GM12878 (cell line): ENCODE measurements at regions not wholly inside any gene's neighbourhood (a gene's known extent, or its start where the extent isn't known, plus 50 kb on each side); places are given as distances from the start of the nearest gene placed in this dataset.

Experiments used
- EP300 ChIP-seq, 2 experiments: fragments of 150-350 bp in 1 of 2; IDR thresholded peaks; 2 replicates each; pipeline ENCODE4 v1.6.1; 2011 to 2012; ENCODE audit warnings: low read depth in 2 of 2, low read length in 2 of 2, borderline replicate concordance in 1 of 2, improper control_type of control experiment in 1 of 2, inconsistent platforms in 1 of 2; ENCODE audit not compliant: control insufficient read depth in 1 of 2
- MYC ChIP-seq: IDR thresholded peaks from 2 replicates; pipeline ENCODE4 v1.6.1; 2011; ENCODE audit warnings: mild to moderate bottlenecking, low read length, moderate library complexity, inconsistent platforms; ENCODE audit not compliant: insufficient read depth, insufficient replicate concordance, insufficient read length, severe bottlenecking
- RFX5 ChIP-seq: IDR thresholded peaks from 2 replicates; pipeline ENCODE4 v1.6.1; 2011; ENCODE audit warnings: low read depth, low read length, improper control_type of control experiment
- YY1 ChIP-seq: IDR thresholded peaks from 2 replicates; pipeline ENCODE4 v1.6.1; 2011; ENCODE audit warnings: low read depth, mild to moderate bottlenecking, low read length
- TF ChIP-seq, protein P1 (sequence below), 3 experiments: IDR thresholded peaks in 2 of 3; conservative IDR thresholded peaks in 1 of 3; 2 replicates each; pipeline ENCODE4 v1.5.1; 2011; ENCODE audit warnings: low read depth in 3 of 3, low read length in 3 of 3, mild to moderate bottlenecking in 3 of 3, control low read depth in 2 of 3, moderate library complexity in 2 of 3, inconsistent platforms in 1 of 3, mixed read lengths in 1 of 3; ENCODE audit not compliant: control insufficient read depth in 2 of 3, insufficient read depth in 1 of 3; ENCODE audit errors: extremely low read depth in 1 of 3

DNA sequence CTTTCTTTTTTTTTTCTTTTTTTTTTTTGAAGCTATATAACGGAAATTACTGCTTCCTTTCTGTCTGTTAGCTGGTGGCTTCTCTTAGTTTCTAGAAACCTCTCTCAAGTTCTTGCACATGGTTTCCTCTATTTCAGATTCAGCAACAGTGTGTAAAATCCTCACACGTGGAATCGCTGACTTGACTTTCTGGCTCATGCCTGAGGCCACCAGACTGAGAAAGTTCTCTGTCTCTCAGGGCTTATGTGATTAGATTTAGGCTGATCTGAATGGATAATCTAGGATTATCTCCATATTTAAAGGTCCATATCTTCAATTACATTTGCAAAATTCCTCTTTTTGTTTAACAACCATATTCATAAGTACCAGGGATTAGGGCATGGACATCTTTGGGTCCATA is 856.3 kb upstream of the SLITRK6 start:
- TF ChIP-seq, protein P1, sequence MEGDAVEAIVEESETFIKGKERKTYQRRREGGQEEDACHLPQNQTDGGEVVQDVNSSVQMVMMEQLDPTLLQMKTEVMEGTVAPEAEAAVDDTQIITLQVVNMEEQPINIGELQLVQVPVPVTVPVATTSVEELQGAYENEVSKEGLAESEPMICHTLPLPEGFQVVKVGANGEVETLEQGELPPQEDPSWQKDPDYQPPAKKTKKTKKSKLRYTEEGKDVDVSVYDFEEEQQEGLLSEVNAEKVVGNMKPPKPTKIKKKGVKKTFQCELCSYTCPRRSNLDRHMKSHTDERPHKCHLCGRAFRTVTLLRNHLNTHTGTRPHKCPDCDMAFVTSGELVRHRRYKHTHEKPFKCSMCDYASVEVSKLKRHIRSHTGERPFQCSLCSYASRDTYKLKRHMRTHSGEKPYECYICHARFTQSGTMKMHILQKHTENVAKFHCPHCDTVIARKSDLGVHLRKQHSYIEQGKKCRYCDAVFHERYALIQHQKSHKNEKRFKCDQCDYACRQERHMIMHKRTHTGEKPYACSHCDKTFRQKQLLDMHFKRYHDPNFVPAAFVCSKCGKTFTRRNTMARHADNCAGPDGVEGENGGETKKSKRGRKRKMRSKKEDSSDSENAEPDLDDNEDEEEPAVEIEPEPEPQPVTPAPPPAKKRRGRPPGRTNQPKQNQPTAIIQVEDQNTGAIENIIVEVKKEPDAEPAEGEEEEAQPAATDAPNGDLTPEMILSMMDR (IDR thresholded peaks at IDR 0.05 in 2 of 3, conservative IDR thresholded peaks at IDR 0.05 in 1 of 3; ENCODE audit: control insufficient read depth in 2 of 3, extremely low read depth in 1 of 3, insufficient read depth in 1 of 3, low read depth in 3 of 3, low read length in 3 of 3) = no peak
- TF ChIP-seq RFX5 (no peak), MYC (no peak), YY1 (no peak), EP300 (IDR thresholded peaks at IDR 0.05; ENCODE audit: borderline replicate concordance in 1 of 2, control insufficient read depth in 1 of 2, low read depth in 2 of 2, low read length in 2 of 2) (no peak)
